MM.1S (cell line): ENCODE measurements at regions not wholly inside any gene's neighbourhood (a gene's known extent, or its start where the extent isn't known, plus 50 kb on each side); places are given as distances from the start of the nearest gene placed in this dataset.
"Not testable (repeated sequence)": the region's sequence is repeated elsewhere in the genome, so short reads cannot be mapped to it uniquely, and the experiment has no call there.

ENCODE experiments used
- DNase-seq: peaks from one replicate; pipeline ENCODE4 v3.0.0-alpha.2; 2015
- H2AFZ ChIP-seq: fragments of 300-600 bp; sonication (generic); 2 replicates; pipeline ENCODE4 v1.6.0; 2016; ENCODE audit warnings: antibody characterized with exemption, low read length
- H3F3A ChIP-seq: fragments of 300-600 bp; sonication (generic); 2 replicates; pipeline ENCODE4 v1.6.1; 2016; ENCODE audit warnings: mild to moderate bottlenecking, antibody characterized with exemption, low read length, moderate library complexity, mixed read lengths; ENCODE audit not compliant: insufficient read depth
- H3K27ac ChIP-seq: fragments of 300-600 bp; sonication (generic); 2 replicates; pipeline ENCODE4 v1.5.1; 2016; ENCODE audit warnings: mild to moderate bottlenecking, low read length
- H3K27me3 ChIP-seq: fragments of 300-600 bp; sonication (generic); replicated peaks from 2 replicates; pipeline ENCODE4 v1.6.0; 2016; ENCODE audit warnings: low read length; ENCODE audit not compliant: insufficient read depth
- H3K36me3 ChIP-seq: fragments of 300-600 bp; sonication (generic); replicated peaks from 2 replicates; pipeline ENCODE4 v1.6.1; 2016; ENCODE audit warnings: mild to moderate bottlenecking, low read length, mixed read lengths; ENCODE audit not compliant: insufficient read depth
- H3K4me1 ChIP-seq: fragments of 300-600 bp; sonication (generic); 2 replicates; pipeline ENCODE4 v1.6.1; 2016; ENCODE audit warnings: low read length, mixed read lengths
- H3K4me2 ChIP-seq: fragments of 300-600 bp; sonication (generic); 2 replicates; pipeline ENCODE4 v1.6.0; 2016; ENCODE audit warnings: low read depth, low read length
- H3K4me3 ChIP-seq: fragments of 300-600 bp; sonication (generic); 2 replicates; pipeline ENCODE4 v1.5.1; 2016; ENCODE audit warnings: low read length, mixed read lengths
- H3K79me2 ChIP-seq: fragments of 300-600 bp; sonication (generic); 2 replicates; pipeline ENCODE4 v1.6.1; 2016; ENCODE audit warnings: mixed run types, low read length, mixed read lengths
- H3K9ac ChIP-seq: fragments of 300-600 bp; sonication (generic); 2 replicates; pipeline ENCODE4 v1.6.1; 2016; ENCODE audit warnings: low read length, mixed read lengths
- H3K9me2 ChIP-seq: fragments of 300-600 bp; sonication (generic); replicated peaks from 2 replicates; pipeline ENCODE4 v1.6.1; 2016; ENCODE audit warnings: mild to moderate bottlenecking, low read length, mixed read lengths; ENCODE audit not compliant: insufficient read depth
- H3K9me3 ChIP-seq: fragments of 300-600 bp; sonication (generic); replicated peaks from 2 replicates; pipeline ENCODE4 v1.6.1; 2016; ENCODE audit warnings: mild to moderate bottlenecking, low read length, mixed read lengths; ENCODE audit not compliant: insufficient read depth
- H4K20me1 ChIP-seq: fragments of 300-600 bp; sonication (generic); 2 replicates; pipeline ENCODE4 v1.6.1; 2016; ENCODE audit warnings: mild to moderate bottlenecking, low read length, moderate library complexity, mixed read lengths; ENCODE audit not compliant: insufficient read depth
- EZH2 ChIP-seq: fragments of 300-600 bp; sonication (generic); optimal IDR thresholded peaks from 2 replicates; pipeline ENCODE3; 2017; ENCODE audit warnings: low read depth, mild to moderate bottlenecking, antibody characterized with exemption, low read length, mixed read lengths
- EZH2phosphoT487 ChIP-seq: fragments of 300-600 bp; sonication (generic); IDR thresholded peaks from 2 replicates; pipeline ENCODE4 v1.6.1; 2018; ENCODE audit warnings: antibody characterized with exemption, low read length
- TF ChIP-seq, protein P1 (sequence below): fragments of 300-600 bp; sonication (generic); IDR thresholded peaks from 2 replicates; pipeline ENCODE4 v1.5.1; 2016; ENCODE audit warnings: antibody characterized with exemption, low read length, mixed read lengths

DNA sequence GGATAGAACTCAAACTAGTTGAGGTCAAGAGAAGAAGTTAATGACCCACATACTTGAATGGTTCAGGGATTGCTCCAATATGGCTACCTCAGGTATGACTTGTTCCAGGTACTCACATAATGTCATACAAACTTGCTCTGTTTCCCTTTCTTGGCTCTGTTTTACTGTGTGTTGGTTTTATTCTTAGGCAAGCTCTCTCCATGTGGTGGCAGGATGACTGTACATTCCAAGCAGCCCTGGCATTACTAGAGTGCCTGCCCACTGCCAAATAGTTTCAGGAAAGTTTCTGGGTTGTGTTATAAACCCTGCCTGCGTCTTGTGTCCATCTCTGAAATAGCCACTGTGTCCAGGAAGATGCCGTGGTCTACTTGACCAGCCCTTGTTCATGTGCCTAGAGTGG, 476.8 kb downstream of the SHISA9 start:
- no peaks in the 10 kb centered on the region for H3K4me1 ChIP-seq
- H2AFZ ChIP-seq = no peak overlapping the region
- no peak overlapping the region for H3K9ac ChIP-seq
- no peak overlapping the region for H3K27ac ChIP-seq
- no peaks in the 10 kb centered on the region for H3K79me2 ChIP-seq
- H3K4me2 ChIP-seq = no peak overlapping the region
- no peaks in the 10 kb centered on the region for H3K36me3 ChIP-seq
- no peaks in the 10 kb centered on the region for H3K9me3 ChIP-seq
- H3K27me3 ChIP-seq = no peaks in the 10 kb centered on the region
- no peak overlapping the region for H3K4me3 ChIP-seq
- no peaks in the 10 kb centered on the region for H3F3A ChIP-seq
- no peaks in the 10 kb centered on the region for H3K9me2 ChIP-seq
- DNase-seq = no peak
- no peaks in the 10 kb centered on the region for H4K20me1 ChIP-seq
- TF ChIP-seq EZH2phosphoT487 (no peak), EZH2 (no peak)
- TF ChIP-seq, protein P1, sequence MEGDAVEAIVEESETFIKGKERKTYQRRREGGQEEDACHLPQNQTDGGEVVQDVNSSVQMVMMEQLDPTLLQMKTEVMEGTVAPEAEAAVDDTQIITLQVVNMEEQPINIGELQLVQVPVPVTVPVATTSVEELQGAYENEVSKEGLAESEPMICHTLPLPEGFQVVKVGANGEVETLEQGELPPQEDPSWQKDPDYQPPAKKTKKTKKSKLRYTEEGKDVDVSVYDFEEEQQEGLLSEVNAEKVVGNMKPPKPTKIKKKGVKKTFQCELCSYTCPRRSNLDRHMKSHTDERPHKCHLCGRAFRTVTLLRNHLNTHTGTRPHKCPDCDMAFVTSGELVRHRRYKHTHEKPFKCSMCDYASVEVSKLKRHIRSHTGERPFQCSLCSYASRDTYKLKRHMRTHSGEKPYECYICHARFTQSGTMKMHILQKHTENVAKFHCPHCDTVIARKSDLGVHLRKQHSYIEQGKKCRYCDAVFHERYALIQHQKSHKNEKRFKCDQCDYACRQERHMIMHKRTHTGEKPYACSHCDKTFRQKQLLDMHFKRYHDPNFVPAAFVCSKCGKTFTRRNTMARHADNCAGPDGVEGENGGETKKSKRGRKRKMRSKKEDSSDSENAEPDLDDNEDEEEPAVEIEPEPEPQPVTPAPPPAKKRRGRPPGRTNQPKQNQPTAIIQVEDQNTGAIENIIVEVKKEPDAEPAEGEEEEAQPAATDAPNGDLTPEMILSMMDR = no peak

DNA sequence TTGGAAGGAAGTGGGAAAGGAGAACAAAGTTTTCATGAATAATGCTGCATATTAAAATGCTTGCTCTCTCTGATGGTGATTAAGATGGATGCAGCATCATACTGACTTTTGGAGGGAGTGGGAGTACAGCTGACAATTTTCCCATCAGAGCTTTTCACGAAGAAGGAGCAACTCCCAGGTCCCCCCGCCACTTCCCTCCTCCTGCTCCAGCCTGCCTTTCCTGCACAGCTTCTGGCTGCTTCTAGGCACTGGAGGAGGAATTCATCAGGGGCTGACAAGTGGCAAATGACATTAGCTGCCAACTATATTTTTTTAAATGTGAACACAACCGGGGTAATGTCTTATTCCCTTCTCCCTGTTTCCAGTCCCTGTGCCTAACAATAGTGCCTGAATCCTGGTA, 477.9 kb downstream of the SHISA9 start:
- no peaks in the 10 kb centered on the region for H3K79me2 ChIP-seq
- no peaks in the 10 kb centered on the region for H3K9me2 ChIP-seq
- no peaks in the 10 kb centered on the region for H3K27me3 ChIP-seq
- no peaks in the 10 kb centered on the region for H3F3A ChIP-seq
- H3K9me3 ChIP-seq = no peaks in the 10 kb centered on the region
- H3K27ac ChIP-seq = no peak overlapping the region
- no peaks in the 10 kb centered on the region for H3K4me1 ChIP-seq
- no peak overlapping the region for H3K4me3 ChIP-seq
- no peak for DNase-seq
- TF ChIP-seq EZH2phosphoT487 (no peak), EZH2 (no peak)
- TF ChIP-seq, protein P1 = no peak
- no peak overlapping the region for H2AFZ ChIP-seq
- no peaks in the 10 kb centered on the region for H4K20me1 ChIP-seq
- no peaks in the 10 kb centered on the region for H3K36me3 ChIP-seq
- H3K9ac ChIP-seq = no peak overlapping the region
- no peak overlapping the region for H3K4me2 ChIP-seq

DNA sequence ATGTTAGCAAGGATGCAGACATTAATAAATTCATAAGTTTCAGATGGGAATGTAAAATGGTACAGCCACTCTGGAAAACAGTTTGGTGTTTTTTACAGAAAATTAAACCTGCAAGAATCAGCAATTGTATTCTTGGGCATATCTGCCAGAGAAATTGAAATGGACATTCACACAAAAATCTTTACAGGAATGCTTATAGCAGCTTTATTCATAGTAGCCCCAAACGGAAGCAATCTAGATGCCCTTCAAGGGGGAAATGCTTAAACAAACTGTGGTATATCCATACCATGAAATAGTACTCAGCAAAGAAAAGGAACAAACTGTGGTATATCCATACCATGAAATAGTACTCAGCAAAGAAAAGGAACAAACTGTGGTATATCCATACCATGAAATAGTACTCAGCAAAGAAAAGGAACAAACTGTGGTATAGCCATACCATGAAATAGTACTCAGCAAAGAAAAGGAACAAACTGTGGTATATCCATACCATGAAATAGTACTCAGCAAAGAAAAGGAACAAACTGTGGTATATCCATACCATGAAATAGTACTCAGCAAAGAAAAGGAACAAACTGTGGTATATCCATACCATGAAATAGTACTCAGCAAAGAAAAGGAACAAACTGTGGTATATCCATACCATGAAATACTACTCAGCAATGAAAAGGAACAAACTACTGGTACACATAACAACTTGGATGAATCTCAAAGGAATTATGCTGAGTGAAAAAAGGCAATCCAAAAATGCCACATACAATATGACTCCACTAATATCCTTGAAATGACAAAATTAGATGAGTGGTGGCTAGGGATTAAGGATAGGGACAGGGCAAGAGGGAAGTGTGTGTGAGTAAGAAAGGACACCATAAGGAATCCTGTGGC, 484.0 kb downstream of the SHISA9 start:
- not testable (repeated sequence) for H3K9me2 ChIP-seq, H3K4me2 ChIP-seq, DNase-seq, H3K79me2 ChIP-seq, H3K27me3 ChIP-seq, H3K9me3 ChIP-seq, H3F3A ChIP-seq, H2AFZ ChIP-seq, H3K36me3 ChIP-seq, H3K27ac ChIP-seq, H3K9ac ChIP-seq, H3K4me3 ChIP-seq, H3K4me1 ChIP-seq, H4K20me1 ChIP-seq
